GM12878 (cell line): ENCODE measurements at regions not wholly inside any gene's neighbourhood (a gene's known extent, or its start where the extent isn't known, plus 50 kb on each side); places are given as distances from the start of the nearest gene placed in this dataset.

Experiments used
- ATAC-seq: fragments of 200-7000 bp; cut with Tn5 transposase; 3 replicates; pipeline ENCODE4 v1.9.1; 2020; ENCODE audit warnings: mild to moderate bottlenecking, moderate library complexity
- BruUV-seq: library from RNA; stranded (reverse); fragments of 400-500 nt; replicated peaks from 2 replicates; lab custom pipeline; 2021; lab: Mats Ljungman, UMichigan
- CTCF ChIA-PET: fragments of 300-600 bp; sonication (Branson Sonifier 250); formaldehyde crosslinking; extraction: SDS; loops from one replicate; lab custom pipeline; 2021; ENCODE audit warnings: inconsistent platforms; lab: Yijun Ruan, JAX
- POLR2A ChIA-PET: fragments of 350-600 bp; formaldehyde crosslinking; extraction: SDS; loops from one replicate; lab custom pipeline; 2021; ENCODE audit warnings: inconsistent platforms; lab: Charles Lee
- RAD21 ChIA-PET: fragments of 300-600 bp; sonication (Branson Sonifier 250); formaldehyde crosslinking; loops from one replicate; lab custom pipeline; 2023; ENCODE audit warnings: antibody characterized with exemption; ENCODE audit not compliant: unreplicated experiment; lab: Charles Lee
- SMC1A ChIA-PET: fragments of 300-600 bp; sonication (Branson Sonifier 250); formaldehyde crosslinking; loops from one replicate; lab custom pipeline; 2023; ENCODE audit not compliant: unreplicated experiment, uncharacterized antibody; lab: Charles Lee
- DNase-seq: peaks from one replicate; pipeline ENCODE4 v3.0.0-alpha.2; 2011; ENCODE audit warnings: low read depth, low spot score
- FAIRE-seq: peaks from 3 replicates; lab custom pipeline; 2011; peaks lifted over from hg19 to GRCh38; lab: Jason Lieb, UNC
- H2AFZ ChIP-seq: 2 replicates; pipeline ENCODE4 v1.6.0; 2011; ENCODE audit warnings: low read depth, low read length, control low read depth; ENCODE audit not compliant: control insufficient read depth
- H3K27ac ChIP-seq: 2 replicates; pipeline ENCODE4 v1.5.1; 2011; ENCODE audit warnings: control low read depth; ENCODE audit not compliant: control insufficient read depth, insufficient read depth
- H3K27me3 ChIP-seq, 2 experiments: replicated peaks in 1 of 2; 2 replicates each; pipeline versions ENCODE4 v1.6.0 to v1.6.1; 2011; ENCODE audit warnings: low read length in 1 of 2; ENCODE audit not compliant: control insufficient read depth in 2 of 2, insufficient read depth in 2 of 2
- H3K36me3 ChIP-seq, 2 experiments: 2 replicates each; pipeline ENCODE4 v1.5.1; 2011; ENCODE audit warnings: low read length in 1 of 2; ENCODE audit not compliant: control insufficient read depth in 2 of 2, insufficient read depth in 2 of 2
- H3K4me1 ChIP-seq: 2 replicates; pipeline ENCODE4 v1.6.1; 2011; ENCODE audit warnings: mild to moderate bottlenecking, low read length, moderate library complexity, mixed read lengths; ENCODE audit not compliant: control insufficient read depth, insufficient read depth
- H3K4me2 ChIP-seq: 2 replicates; pipeline ENCODE4 v1.6.0; 2011; ENCODE audit warnings: control low read depth; ENCODE audit not compliant: control insufficient read depth, insufficient read depth
- H3K4me3 ChIP-seq: fragments of 200-600 bp; sonication (generic); 2 replicates; pipeline ENCODE4 v1.5.1; 2016
- H3K79me2 ChIP-seq: 2 replicates; pipeline ENCODE4 v1.6.0; 2011; ENCODE audit warnings: low read length; ENCODE audit not compliant: control insufficient read depth, insufficient read depth
- H3K9ac ChIP-seq: 2 replicates; pipeline ENCODE4 v1.8.0; 2011; ENCODE audit warnings: low read length, control low read depth, mixed read lengths; ENCODE audit not compliant: control insufficient read depth, insufficient read depth
- H3K9me3 ChIP-seq: replicated peaks from 3 replicates; pipeline ENCODE4 v1.5.1; 2011; ENCODE audit warnings: mild to moderate bottlenecking, low read length; ENCODE audit not compliant: control insufficient read depth, insufficient read depth
- H4K20me1 ChIP-seq: 2 replicates; pipeline ENCODE4 v1.6.0; 2011; ENCODE audit not compliant: control insufficient read depth, insufficient read depth
- ASH2L ChIP-seq: fragments of 300-600, 200-600 bp; sonication (generic); IDR thresholded peaks from 2 replicates; pipeline ENCODE4 v1.6.1; 2017; ENCODE audit warnings: low read depth, mild to moderate bottlenecking, borderline replicate concordance
- BCL11A ChIP-seq: IDR thresholded peaks from 2 replicates; pipeline ENCODE4 v1.6.1; 2011; ENCODE audit warnings: low read depth, low read length
- CHD1 ChIP-seq: IDR thresholded peaks from 2 replicates; pipeline ENCODE4 v1.6.1; 2012; ENCODE audit warnings: low read depth, low read length, improper control_type of control experiment
- EGR1 ChIP-seq, 2 experiments: IDR thresholded peaks; 1 replicate in 1 of 2; 2 replicates in 1 of 2; pipeline ENCODE4 v1.6.1; 2011 to 2012; ENCODE audit warnings: low read depth in 2 of 2, low read length in 2 of 2, borderline replicate concordance in 1 of 2, mild to moderate bottlenecking in 1 of 2, moderate library complexity in 1 of 2
- HDAC2 ChIP-seq: fragments of 200-600 bp; sonication (generic); IDR thresholded peaks from 2 replicates; pipeline ENCODE4 v1.6.1; 2017
- HDAC6 ChIP-seq: fragments of 200-600 bp; sonication (generic); IDR thresholded peaks from one replicate; pipeline ENCODE4 v1.8.0; 2017; ENCODE audit warnings: antibody characterized with exemption; ENCODE audit not compliant: unreplicated experiment
- MEF2A ChIP-seq: IDR thresholded peaks from 2 replicates; pipeline ENCODE4 v1.6.1; 2011; ENCODE audit warnings: low read depth, mild to moderate bottlenecking, low read length, moderate library complexity; ENCODE audit not compliant: insufficient read depth
- MXI1 ChIP-seq: fragments of 150-350 bp; IDR thresholded peaks from 2 replicates; pipeline ENCODE4 v1.6.1; 2011; ENCODE audit warnings: low read depth, mild to moderate bottlenecking, inconsistent platforms, low read length, improper control_type of control experiment
- MYC ChIP-seq: IDR thresholded peaks from 2 replicates; pipeline ENCODE4 v1.6.1; 2011; ENCODE audit warnings: mild to moderate bottlenecking, low read length, moderate library complexity, inconsistent platforms; ENCODE audit not compliant: insufficient read depth, insufficient replicate concordance, insufficient read length, severe bottlenecking
- NFIC ChIP-seq: IDR thresholded peaks from 2 replicates; pipeline ENCODE4 v1.6.1; 2012; ENCODE audit warnings: low read depth, mild to moderate bottlenecking, inconsistent platforms, low read length, moderate library complexity
- NR2C1 ChIP-seq: fragments of 450-650 bp; IDR thresholded peaks from 2 replicates; pipeline ENCODE4 v1.6.1; 2017; ENCODE audit warnings: antibody characterized with exemption, mild to moderate bottlenecking, moderate library complexity
- RELA ChIP-seq: fragments of 450-650 bp; IDR thresholded peaks from 2 replicates; pipeline ENCODE4 v1.8.0; 2014; ENCODE audit warnings: borderline replicate concordance; ENCODE audit not compliant: partially characterized antibody
- SREBF2 ChIP-seq: IDR thresholded peaks from 2 replicates; pipeline ENCODE4 v1.6.1; 2012; ENCODE audit warnings: mild to moderate bottlenecking, low read length
- SUZ12 ChIP-seq: fragments of 200-600 bp; sonication (generic); IDR thresholded peaks from one replicate; pipeline ENCODE4 v1.6.1; 2018; ENCODE audit warnings: antibody characterized with exemption, mild to moderate bottlenecking; ENCODE audit not compliant: unreplicated experiment
- TARDBP ChIP-seq: IDR thresholded peaks from 2 replicates; pipeline ENCODE4 v1.6.1; 2016; ENCODE audit warnings: borderline replicate concordance
- TCF12 ChIP-seq: IDR thresholded peaks from 2 replicates; pipeline ENCODE4 v1.6.1; 2011; ENCODE audit warnings: low read depth, mild to moderate bottlenecking, low read length
- ZSCAN29 ChIP-seq: fragments of 450-650 bp; IDR thresholded peaks from 2 replicates; pipeline ENCODE4 v1.6.1; 2017; ENCODE audit warnings: mild to moderate bottlenecking, moderate library complexity
- WGBS: methylation state at CpG from one replicate; pipeline ENCODE4 v1.1.6; 2016; ENCODE audit warnings: low lambda C conversion rate; ENCODE audit not compliant: insufficient replicate concordance, insufficient coverage; ENCODE audit errors: missing lambda C conversion rate; 5-methylcytosine and 5-hydroxymethylcytosine counted together
- in situ Hi-C: fragments of 300-500 bp; cut with MboI; formaldehyde crosslinking; loops from 9 replicates; pipeline ENCODE4 v1.14.3; 2018; ENCODE audit warnings: mixed read lengths
- intact Hi-C: fragments of 100-400 bp; cut with micrococcal nuclease; formaldehyde crosslinking; loops from one replicate; pipeline ENCODE4 v1.14.2; 2022; ENCODE audit not compliant: unreplicated experiment
- TF ChIP-seq, protein P1 (sequence below): IDR thresholded peaks from 2 replicates; pipeline ENCODE4 v1.6.1; 2012; ENCODE audit warnings: low read depth, low read length, improper control_type of control experiment

DNA sequence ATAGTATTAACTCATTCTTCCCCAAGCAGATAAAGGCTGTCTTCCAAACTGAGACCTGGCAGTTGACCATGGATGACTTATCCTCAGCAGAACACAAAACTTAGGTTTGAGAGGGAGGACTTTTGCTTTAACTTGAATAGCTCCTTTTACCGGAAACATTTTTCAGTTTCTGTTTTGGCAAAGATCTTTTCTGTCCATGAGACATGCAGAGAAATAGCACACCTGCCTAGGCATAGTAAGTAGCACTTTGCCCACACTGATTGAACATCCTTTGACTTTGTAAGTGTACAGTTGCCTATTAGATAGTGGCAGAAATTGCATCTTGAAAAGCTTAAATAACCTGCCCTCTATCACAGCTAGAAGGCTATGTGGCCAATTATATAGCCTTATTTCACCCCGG, 1962.5 kb downstream of the MRPL39 start:
- ChIA-PET RAD21 (no interaction called here), CTCF (no interaction called here), SMC1A (no interaction called here), POLR2A (no interaction called here)
- no peak for DNase-seq
- intact Hi-C loops (no loop called here), in situ Hi-C loops (no loop called here)
- Histone ChIP-seq H2AFZ (no peak overlapping the region), H3K9me3 (no peaks in the 10 kb centered on the region), H3K4me2 (no peak overlapping the region), H3K4me1 (no peaks in the 10 kb centered on the region), H4K20me1 (no peaks in the 10 kb centered on the region), H3K9ac (no peak overlapping the region), H3K27me3 (no peaks in the 10 kb centered on the region), H3K27ac (no peak overlapping the region), H3K79me2 (no peaks in the 10 kb centered on the region), H3K4me3 (no peak overlapping the region), H3K36me3 (no peaks in the 10 kb centered on the region)
- no peak for ATAC-seq
- no TSS peak for BruUV-seq
- no peak for FAIRE-seq
- 20% methylated on average over 2 of the region's 2 CpGs for WGBS
- TF ChIP-seq HDAC6, result no peak
- no peak for TF ChIP-seq EGR1 (IDR thresholded peaks at IDR 0.05; ENCODE audit: borderline replicate concordance in 1 of 2, low read depth in 2 of 2, low read length in 2 of 2)
- TF ChIP-seq RELA, result no peak
- no peak for TF ChIP-seq NFIC
- TF ChIP-seq SREBF2, result no peak
- no peak for TF ChIP-seq NR2C1
- no peak for TF ChIP-seq HDAC2

DNA sequence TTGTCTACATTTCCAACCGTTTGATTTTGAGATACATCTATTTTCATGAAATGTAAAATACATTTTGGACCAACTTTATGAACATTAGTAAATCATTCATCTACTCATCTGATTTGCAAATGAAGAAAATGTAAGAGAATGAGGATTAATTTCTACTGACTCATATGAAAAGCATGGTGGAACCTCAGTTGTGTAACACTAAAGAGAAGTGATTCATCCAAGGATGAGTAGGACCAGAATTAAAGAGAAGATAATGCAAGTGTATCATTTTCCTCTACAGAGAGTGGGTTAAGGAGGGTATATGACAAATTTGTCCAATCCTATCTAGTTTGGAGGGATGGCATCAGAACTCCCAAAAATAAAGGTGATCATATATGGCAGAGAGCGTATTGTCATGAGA, 1967.6 kb downstream of the MRPL39 start:
- intact Hi-C loops, result no loop called here
- DNase-seq (no peak), ATAC-seq (no peak)
- 3% methylated on average over 2 of the region's 2 CpGs for WGBS
- Histone ChIP-seq H3K27ac (no peak overlapping the region), H3K79me2 (no peaks in the 10 kb centered on the region), H3K9ac (no peak overlapping the region)
- RAD21 ChIA-PET, result no interaction called here
- TF ChIP-seq MEF2A (no peak), BCL11A (no peak), CHD1 (no peak), TARDBP (no peak), SUZ12 (no peak), ASH2L (no peak), MYC (no peak), MXI1 (no peak), ZSCAN29 (no peak), TCF12 (no peak)
- TF ChIP-seq, protein P1, sequence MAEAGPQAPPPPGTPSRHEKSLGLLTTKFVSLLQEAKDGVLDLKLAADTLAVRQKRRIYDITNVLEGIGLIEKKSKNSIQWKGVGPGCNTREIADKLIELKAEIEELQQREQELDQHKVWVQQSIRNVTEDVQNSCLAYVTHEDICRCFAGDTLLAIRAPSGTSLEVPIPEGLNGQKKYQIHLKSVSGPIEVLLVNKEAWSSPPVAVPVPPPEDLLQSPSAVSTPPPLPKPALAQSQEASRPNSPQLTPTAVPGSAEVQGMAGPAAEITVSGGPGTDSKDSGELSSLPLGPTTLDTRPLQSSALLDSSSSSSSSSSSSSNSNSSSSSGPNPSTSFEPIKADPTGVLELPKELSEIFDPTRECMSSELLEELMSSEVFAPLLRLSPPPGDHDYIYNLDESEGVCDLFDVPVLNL, result no peak
- TF ChIP-seq, all 136 proteins: peak for 0
- no peaks in the 10 kb centered on the region for H3K36me3 ChIP-seq
- H3K4me1 ChIP-seq, result no peaks in the 10 kb centered on the region
- H3K4me2 ChIP-seq, result no peak overlapping the region
- no TSS peak for BruUV-seq
- no peak for FAIRE-seq
- no peaks in the 10 kb centered on the region for H4K20me1 ChIP-seq
- H3K27me3 ChIP-seq, result no peaks in the 10 kb centered on the region
- SMC1A ChIA-PET, result no interaction called here
- POLR2A ChIA-PET, result no interaction called here
- no peak overlapping the region for H2AFZ ChIP-seq
- in situ Hi-C loops, result no loop called here
- H3K4me3 ChIP-seq, result no peak overlapping the region
- H3K9me3 ChIP-seq, result no peaks in the 10 kb centered on the region
- CTCF ChIA-PET, result no interaction called here
